ENCODE measurements at regions not wholly inside any gene's neighbourhood (a gene's known extent, or its start where the extent isn't known, plus 50 kb on each side); places are given as distances from the start of the nearest gene placed in this dataset.

DNA sequence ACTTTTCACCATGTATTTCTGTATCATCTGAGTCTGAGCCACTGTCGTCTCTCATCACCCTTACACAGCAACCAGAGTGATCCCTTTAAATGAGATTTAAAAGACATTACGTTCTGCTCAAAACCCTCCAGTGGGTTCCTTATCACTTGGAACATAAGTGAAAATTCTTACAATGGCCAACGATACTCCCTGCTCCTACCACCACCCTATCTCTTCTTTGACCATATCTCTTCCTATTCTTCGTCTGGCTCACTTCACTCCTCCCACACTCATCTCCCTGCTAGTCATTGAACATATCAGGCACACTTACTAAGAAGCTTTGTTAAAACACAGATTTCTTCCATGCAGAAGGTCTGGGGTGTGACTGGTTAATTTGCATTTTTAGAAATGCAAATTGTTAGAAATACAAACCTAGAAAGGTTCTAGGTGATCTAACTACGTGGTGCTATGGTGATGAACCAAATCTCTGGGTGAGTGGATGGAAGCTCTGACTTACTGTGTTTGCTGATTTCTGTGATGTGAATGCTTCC is 166.6 kb upstream of the CD180 start:
- H3K27me3 ChIP-seq, result no peaks in the 10 kb centered on the region
- no peak overlapping the region for H3K4me3 ChIP-seq
- DNase-seq, result no peak
- H3K4me1 ChIP-seq, result no peaks in the 10 kb centered on the region
- no peak overlapping the region for H3K27ac ChIP-seq
- H3K9me3 ChIP-seq, result no peaks in the 10 kb centered on the region
- TF ChIP-seq POLR2A (IDR thresholded peaks at IDR 0.05), result no peak
- intact Hi-C loops (cut with DNase I; ENCODE audit: low total_unique reads), result no loop called here
- H3K36me3 ChIP-seq, result no peaks in the 10 kb centered on the region

DNA sequence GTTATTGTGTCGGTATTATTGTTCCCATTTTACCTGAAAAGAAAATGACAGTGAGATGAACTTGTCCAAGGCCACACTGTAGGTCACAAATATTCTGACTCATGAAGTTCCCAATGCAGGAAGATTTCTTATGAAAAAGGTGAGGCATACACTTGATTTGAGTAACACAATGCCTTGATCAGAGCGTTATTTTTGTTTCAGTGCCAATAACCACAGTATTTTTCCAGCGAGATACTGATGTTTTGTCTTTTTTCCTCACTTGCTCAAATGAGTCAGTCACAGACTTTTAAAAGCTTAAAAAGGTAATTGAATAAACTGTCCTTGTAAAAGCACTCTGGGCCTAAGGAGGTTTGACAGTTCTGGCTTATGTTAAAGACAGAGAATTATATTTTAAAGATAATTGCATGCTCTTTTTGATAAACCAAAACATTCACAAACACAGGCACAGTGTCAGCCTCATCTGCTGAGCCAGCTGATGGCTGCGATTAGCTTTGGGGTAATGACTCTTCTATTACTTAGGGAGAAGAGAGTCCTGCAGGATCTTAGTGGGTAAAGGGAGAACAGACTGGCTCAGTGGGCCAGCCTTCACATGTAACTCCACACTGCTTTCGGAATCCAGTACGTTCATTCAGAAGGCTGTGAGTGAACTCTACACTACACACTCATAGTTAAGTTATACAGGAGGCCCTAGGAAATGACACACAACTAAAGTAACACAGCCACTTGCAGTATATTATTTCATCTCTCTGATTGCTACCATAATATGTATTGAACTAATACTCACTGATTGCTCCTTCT is 165.5 kb upstream of the CD180 start:
- intact Hi-C loops (cut with DNase I; ENCODE audit: low total_unique reads), result no loop called here
- H3K27ac ChIP-seq, result no peak overlapping the region
- TF ChIP-seq POLR2A (IDR thresholded peaks at IDR 0.05), result no peak
- TF ChIP-seq, protein P1, sequence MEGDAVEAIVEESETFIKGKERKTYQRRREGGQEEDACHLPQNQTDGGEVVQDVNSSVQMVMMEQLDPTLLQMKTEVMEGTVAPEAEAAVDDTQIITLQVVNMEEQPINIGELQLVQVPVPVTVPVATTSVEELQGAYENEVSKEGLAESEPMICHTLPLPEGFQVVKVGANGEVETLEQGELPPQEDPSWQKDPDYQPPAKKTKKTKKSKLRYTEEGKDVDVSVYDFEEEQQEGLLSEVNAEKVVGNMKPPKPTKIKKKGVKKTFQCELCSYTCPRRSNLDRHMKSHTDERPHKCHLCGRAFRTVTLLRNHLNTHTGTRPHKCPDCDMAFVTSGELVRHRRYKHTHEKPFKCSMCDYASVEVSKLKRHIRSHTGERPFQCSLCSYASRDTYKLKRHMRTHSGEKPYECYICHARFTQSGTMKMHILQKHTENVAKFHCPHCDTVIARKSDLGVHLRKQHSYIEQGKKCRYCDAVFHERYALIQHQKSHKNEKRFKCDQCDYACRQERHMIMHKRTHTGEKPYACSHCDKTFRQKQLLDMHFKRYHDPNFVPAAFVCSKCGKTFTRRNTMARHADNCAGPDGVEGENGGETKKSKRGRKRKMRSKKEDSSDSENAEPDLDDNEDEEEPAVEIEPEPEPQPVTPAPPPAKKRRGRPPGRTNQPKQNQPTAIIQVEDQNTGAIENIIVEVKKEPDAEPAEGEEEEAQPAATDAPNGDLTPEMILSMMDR (IDR thresholded peaks at IDR 0.05), result no peak
- H3K4me3 ChIP-seq, result no peak overlapping the region
- no peaks in the 10 kb centered on the region for H3K4me1 ChIP-seq
- no peaks in the 10 kb centered on the region for H3K9me3 ChIP-seq
- no peak for DNase-seq
- no peaks in the 10 kb centered on the region for H3K36me3 ChIP-seq
- H3K27me3 ChIP-seq, result no peaks in the 10 kb centered on the region

DNA sequence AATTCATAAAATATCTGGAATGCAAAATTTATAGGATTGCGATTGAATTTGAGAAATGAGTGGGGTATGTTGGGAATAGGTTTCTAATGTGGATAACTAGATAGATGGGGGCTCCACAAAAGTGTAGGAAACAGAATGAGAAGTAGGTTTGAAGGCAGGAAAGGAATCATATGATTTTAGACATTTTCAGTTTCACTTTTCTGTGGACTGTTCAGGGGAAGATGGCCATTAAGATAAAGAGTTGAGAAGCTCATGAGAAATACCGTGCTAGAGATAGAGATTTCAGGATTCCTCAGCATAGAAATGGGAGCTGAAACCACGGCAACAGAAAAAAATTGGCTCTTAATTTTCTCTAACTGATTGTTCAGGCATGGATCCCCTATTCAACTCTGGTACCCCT is 163.4 kb upstream of the CD180 start:
- no peak for DNase-seq
- H3K27me3 ChIP-seq, result no peaks in the 10 kb centered on the region
- H3K4me3 ChIP-seq, result no peak overlapping the region
- intact Hi-C loops (cut with DNase I; ENCODE audit: low total_unique reads), result no loop called here
- no peaks in the 10 kb centered on the region for H3K9me3 ChIP-seq
- H3K4me1 ChIP-seq, result no peaks in the 10 kb centered on the region
- peak overlapping the region in 1 of 2 donors; percentile 11 for H3K27ac ChIP-seq
- no peaks in the 10 kb centered on the region for H3K36me3 ChIP-seq
- TF ChIP-seq POLR2A (IDR thresholded peaks at IDR 0.05), result no peak
- TF ChIP-seq, protein P1 (IDR thresholded peaks at IDR 0.05), result no peak

DNA sequence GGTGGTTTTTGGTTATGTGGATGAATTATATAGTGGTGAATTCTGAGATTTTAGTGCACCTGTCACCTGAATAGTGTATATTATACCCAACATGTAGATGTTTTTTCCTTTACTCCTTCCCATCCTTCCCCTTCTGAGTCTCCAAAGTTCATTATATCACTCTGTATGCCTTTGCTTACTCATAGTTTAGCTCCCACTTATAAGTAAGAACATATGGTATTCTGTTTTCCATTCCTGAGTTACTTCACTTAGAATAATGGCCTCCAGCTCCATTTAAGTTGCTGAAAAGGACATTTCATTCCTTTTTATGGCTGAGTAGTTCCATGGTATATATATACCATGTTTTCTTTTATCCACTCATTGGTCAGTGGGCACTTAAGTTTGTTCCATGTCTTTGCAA is 161.6 kb upstream of the CD180 start:
- H3K4me1 ChIP-seq, result no peaks in the 10 kb centered on the region
- no peak overlapping the region for H3K27ac ChIP-seq
- intact Hi-C loops (cut with DNase I; ENCODE audit: low total_unique reads), result no loop called here
- H3K4me3 ChIP-seq, result no peak overlapping the region
- H3K27me3 ChIP-seq, result no peaks in the 10 kb centered on the region
- DNase-seq, result no peak
- TF ChIP-seq, protein P1 (IDR thresholded peaks at IDR 0.05), result no peak
- TF ChIP-seq POLR2A (IDR thresholded peaks at IDR 0.05), result no peak
- no peaks in the 10 kb centered on the region for H3K9me3 ChIP-seq
- no peaks in the 10 kb centered on the region for H3K36me3 ChIP-seq

DNA sequence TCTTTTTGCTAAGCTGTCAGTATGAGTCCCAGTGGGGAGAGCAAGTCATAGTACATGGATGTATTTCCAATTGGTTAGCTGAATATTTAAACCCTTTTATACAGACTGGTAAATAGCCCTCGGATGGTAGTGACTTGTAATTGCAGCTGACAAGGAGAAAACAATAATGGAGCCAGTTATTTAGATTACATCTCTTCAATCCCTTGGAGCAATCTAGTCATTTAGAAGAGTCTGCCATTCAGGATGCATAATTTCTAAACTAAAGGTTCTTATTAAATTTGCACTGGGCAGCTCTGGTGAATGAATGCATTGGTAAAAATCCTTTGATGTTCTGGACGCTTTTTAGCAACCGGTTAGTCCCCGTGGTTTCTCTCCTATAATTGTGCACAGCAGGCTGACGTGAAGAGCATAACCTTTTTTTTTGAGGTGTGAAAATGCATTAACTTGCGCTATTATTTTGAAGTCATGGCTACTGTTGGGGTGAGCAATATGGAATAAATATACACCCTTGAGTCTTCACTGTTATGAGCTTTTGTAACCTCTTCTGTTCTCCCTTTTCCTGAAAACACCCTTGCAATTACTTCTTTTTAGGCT is 158.6 kb upstream of the CD180 start:
- Histone ChIP-seq H3K27me3 (no peaks in the 10 kb centered on the region), H3K4me1 (no peaks in the 10 kb centered on the region), H3K4me3 (no peak overlapping the region), H3K9me3 (no peaks in the 10 kb centered on the region), H3K36me3 (no peaks in the 10 kb centered on the region), H3K27ac (no peak overlapping the region)
- TF ChIP-seq, protein P1 (IDR thresholded peaks at IDR 0.05), result no peak
- no peak for TF ChIP-seq POLR2A (IDR thresholded peaks at IDR 0.05)
- DNase-seq, result no peak
- intact Hi-C loops (cut with DNase I; ENCODE audit: low total_unique reads), result no loop called here

Data from uterus (tissue), 3 donors.